Brain microvascular endothelial cell (primary cell): ENCODE measurements at regions not wholly inside any gene's neighbourhood (a gene's known extent, or its start where the extent isn't known, plus 50 kb on each side); places are given as distances from the start of the nearest gene placed in this dataset.

ENCODE experiments used
- DNase-seq: peaks from one replicate; pipeline ENCODE4 v3.0.0-alpha.2; 2020
- H3K27ac ChIP-seq: fragments of 250-450 bp; sonication (Bioruptor Pico); 2 replicates; pipeline ENCODE4 v1.5.1; 2020; ENCODE audit warnings: mild to moderate bottlenecking, moderate library complexity
- H3K27me3 ChIP-seq: fragments of 250-450 bp; sonication (Bioruptor Pico); replicated peaks from 2 replicates; pipeline ENCODE4 v1.5.1; 2020; ENCODE audit warnings: mild to moderate bottlenecking
- H3K36me3 ChIP-seq: fragments of 250-450 bp; sonication (Bioruptor Pico); replicated peaks from 2 replicates; pipeline ENCODE4 v1.5.1; 2020; ENCODE audit warnings: mild to moderate bottlenecking
- H3K4me3 ChIP-seq: 2 replicates; pipeline ENCODE4 v1.5.1; 2011; ENCODE audit warnings: low read depth, mild to moderate bottlenecking, control low read depth, low read length, moderate library complexity
- CTCF ChIP-seq: IDR thresholded peaks from 2 replicates; pipeline ENCODE4 v1.5.1; 2011; ENCODE audit warnings: low read depth, mild to moderate bottlenecking, moderate library complexity, low read length, control low read depth, inconsistent platforms; ENCODE audit errors: missing control alignments
- in situ Hi-C: cut with HindIII; loops from 2 replicates; pipeline ENCODE4 v1.10.0; 2017; ENCODE audit warnings: low sequenced_read_pairs, low pct_ligation_motif_present

GRCh38 chr20:54320148-54320607, 112.3 kb downstream of the PFDN4 start:
- peak; percentile 11 for DNase-seq
- H3K36me3 ChIP-seq = no peaks in the 10 kb centered on the region
- in situ Hi-C loops = no loop called here
- H3K27me3 ChIP-seq = no peaks in the 10 kb centered on the region
- no peak overlapping the region for H3K4me3 ChIP-seq
- H3K27ac ChIP-seq = no peak overlapping the region
- TF ChIP-seq CTCF = no peak

GRCh38 chr20:54321352-54322087, 113.6 kb downstream of the PFDN4 start:
- Histone ChIP-seq H3K4me3 (no peak overlapping the region), H3K27me3 (no peaks in the 10 kb centered on the region), H3K36me3 (no peaks in the 10 kb centered on the region), H3K27ac (no peak overlapping the region)
- in situ Hi-C loops = no loop called here
- no peak for TF ChIP-seq CTCF
- DNase-seq = no peak

- in situ Hi-C loops = no loop called here
- DNase-seq = no peak
- H3K27ac ChIP-seq = no peak overlapping the region
- no peak for TF ChIP-seq CTCF
- H3K4me3 ChIP-seq = no peak overlapping the region
- no peaks in the 10 kb centered on the region for H3K27me3 ChIP-seq
- no peaks in the 10 kb centered on the region for H3K36me3 ChIP-seq
Measured at GRCh38 chr20:54323227-54323734, 115.4 kb downstream of the PFDN4 start.

- in situ Hi-C loops = no loop called here
- H3K36me3 ChIP-seq = no peaks in the 10 kb centered on the region
- no peak overlapping the region for H3K4me3 ChIP-seq
- TF ChIP-seq CTCF = no peak
- no peaks in the 10 kb centered on the region for H3K27me3 ChIP-seq
- no peak overlapping the region for H3K27ac ChIP-seq
- no peak for DNase-seq
Measured at GRCh38 chr20:54324041-54324440, 116.2 kb downstream of the PFDN4 start.

GRCh38 chr20:54324652-54325285, 116.9 kb downstream of the PFDN4 start:
- H3K36me3 ChIP-seq = no peaks in the 10 kb centered on the region
- no peak for DNase-seq
- no peaks in the 10 kb centered on the region for H3K27me3 ChIP-seq
- H3K27ac ChIP-seq = no peak overlapping the region
- no peak overlapping the region for H3K4me3 ChIP-seq
- in situ Hi-C loops = no loop called here
- no peak for TF ChIP-seq CTCF
